BJ (cell line): ENCODE measurements at regions not wholly inside any gene's neighbourhood (a gene's known extent, or its start where the extent isn't known, plus 50 kb on each side); places are given as distances from the start of the nearest gene placed in this dataset.

ENCODE experiments used
- CTCF ChIA-PET: fragments of 350-600 bp; formaldehyde crosslinking; extraction: SDS; loops from one replicate; lab custom pipeline; 2021; ENCODE audit warnings: antibody characterized with exemption, inconsistent platforms; lab: Yijun Ruan, JAX
- POLR2A ChIA-PET: fragments of 300-600 bp; sonication (Branson Sonifier 250); formaldehyde crosslinking; extraction: SDS; loops from one replicate; lab custom pipeline; 2021; ENCODE audit warnings: antibody characterized with exemption; lab: Charles Lee
- DNase-seq: peaks from one replicate; pipeline ENCODE4 v3.0.0-alpha.2; 2011; ENCODE audit warnings: low read depth
- H3K27me3 ChIP-seq: 2 replicates; pipeline ENCODE4 v1.6.0; 2011; ENCODE audit warnings: low read length; ENCODE audit not compliant: control insufficient read depth, insufficient read depth
- H3K36me3 ChIP-seq: 2 replicates; pipeline ENCODE4 v1.5.1; 2011; ENCODE audit warnings: low read length; ENCODE audit not compliant: control insufficient read depth, insufficient read depth
- H3K4me3 ChIP-seq: 2 replicates; pipeline ENCODE4 v1.5.1; 2011; ENCODE audit warnings: low read depth, mild to moderate bottlenecking, control low read depth, low read length
- TF ChIP-seq, protein P1 (sequence below): IDR thresholded peaks from 2 replicates; pipeline ENCODE4 v1.5.1; 2011; ENCODE audit warnings: low read depth, mild to moderate bottlenecking, control low read depth, inconsistent platforms, low read length, moderate library complexity; ENCODE audit not compliant: insufficient read depth

DNA sequence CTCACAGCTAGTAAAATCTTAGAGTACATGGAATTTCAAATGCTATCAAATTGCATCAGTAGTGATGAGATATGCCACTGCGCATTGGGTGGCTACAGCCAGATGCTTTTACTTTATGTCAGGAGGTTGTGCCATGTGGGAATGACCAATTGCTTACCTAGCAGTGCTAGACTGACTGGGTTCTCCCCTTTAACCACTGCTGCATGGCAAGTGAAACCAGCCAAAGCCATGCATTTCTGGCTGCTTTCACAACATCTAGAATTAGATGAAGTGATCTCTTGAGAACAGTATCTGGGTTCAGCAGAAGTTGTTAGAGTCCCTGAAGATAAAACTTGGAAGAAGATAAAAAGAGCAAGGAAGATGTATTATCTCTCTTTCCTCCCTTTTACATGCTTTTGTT lies 1174.2 kb upstream of the CDH2 start:
- DNase-seq: no peak
- no peaks in the 10 kb centered on the region for H3K27me3 ChIP-seq
- ChIA-PET CTCF (no interaction called here), POLR2A (no interaction called here)
- H3K36me3 ChIP-seq: no peaks in the 10 kb centered on the region
- H3K4me3 ChIP-seq: no peak overlapping the region
- TF ChIP-seq, protein P1, sequence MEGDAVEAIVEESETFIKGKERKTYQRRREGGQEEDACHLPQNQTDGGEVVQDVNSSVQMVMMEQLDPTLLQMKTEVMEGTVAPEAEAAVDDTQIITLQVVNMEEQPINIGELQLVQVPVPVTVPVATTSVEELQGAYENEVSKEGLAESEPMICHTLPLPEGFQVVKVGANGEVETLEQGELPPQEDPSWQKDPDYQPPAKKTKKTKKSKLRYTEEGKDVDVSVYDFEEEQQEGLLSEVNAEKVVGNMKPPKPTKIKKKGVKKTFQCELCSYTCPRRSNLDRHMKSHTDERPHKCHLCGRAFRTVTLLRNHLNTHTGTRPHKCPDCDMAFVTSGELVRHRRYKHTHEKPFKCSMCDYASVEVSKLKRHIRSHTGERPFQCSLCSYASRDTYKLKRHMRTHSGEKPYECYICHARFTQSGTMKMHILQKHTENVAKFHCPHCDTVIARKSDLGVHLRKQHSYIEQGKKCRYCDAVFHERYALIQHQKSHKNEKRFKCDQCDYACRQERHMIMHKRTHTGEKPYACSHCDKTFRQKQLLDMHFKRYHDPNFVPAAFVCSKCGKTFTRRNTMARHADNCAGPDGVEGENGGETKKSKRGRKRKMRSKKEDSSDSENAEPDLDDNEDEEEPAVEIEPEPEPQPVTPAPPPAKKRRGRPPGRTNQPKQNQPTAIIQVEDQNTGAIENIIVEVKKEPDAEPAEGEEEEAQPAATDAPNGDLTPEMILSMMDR: no peak

DNA sequence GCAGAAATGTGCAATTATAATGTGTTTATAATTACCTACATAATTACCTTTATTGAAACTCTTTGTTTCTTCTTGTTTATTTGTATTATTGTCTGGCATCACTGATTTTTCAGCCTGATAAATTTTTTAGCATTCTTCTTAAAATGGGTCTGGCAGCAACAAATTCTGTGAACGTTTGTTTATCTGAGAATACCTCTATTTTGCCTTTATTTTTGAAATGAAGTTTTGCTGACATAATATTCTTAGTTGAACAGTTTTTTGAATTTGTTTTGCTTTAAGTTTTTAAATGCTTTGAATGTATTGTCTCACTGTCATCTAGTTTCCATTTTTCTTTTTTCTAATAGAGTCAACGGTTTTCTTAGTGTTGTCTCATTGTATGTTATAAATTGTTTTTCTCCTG lies 1152.0 kb upstream of the CDH2 start:
- TF ChIP-seq, protein P1: no peak
- POLR2A ChIA-PET: no interaction called here

DNA sequence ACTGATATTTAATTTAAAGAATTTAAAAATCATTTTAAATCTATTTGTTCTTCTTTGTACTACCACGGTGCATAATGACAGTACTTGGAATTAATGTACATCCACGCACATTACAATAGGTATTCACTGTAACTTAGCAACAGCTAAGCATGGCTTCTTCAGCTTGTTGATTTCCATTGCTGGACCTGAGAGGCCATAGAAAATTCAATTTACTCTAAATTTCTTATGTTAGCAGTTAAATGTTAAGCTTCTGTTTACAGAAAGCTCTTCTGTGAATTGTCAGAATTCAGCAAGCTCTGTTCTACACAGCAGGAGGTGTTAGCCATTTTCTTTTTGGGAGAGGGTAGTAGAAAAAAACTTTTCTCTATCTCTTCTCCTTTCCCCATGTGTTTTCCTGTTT lies 1149.3 kb upstream of the CDH2 start:
- no peak for DNase-seq
- CTCF ChIA-PET: interaction anchor here (0.6 to 0.7 kb wide), 2 partner anchors 51 to 100 kb away, joined by 3 read pairs; no protein-coding TSS in a partner anchor
- no peaks in the 10 kb centered on the region for H3K36me3 ChIP-seq
- TF ChIP-seq, protein P1: no peak
- H3K4me3 ChIP-seq: no peak overlapping the region
- H3K27me3 ChIP-seq: no peaks in the 10 kb centered on the region
- POLR2A ChIA-PET: no interaction called here

More for the DNA sequence above, 1152.0 kb upstream of the CDH2 start:
- CTCF ChIA-PET: no interaction called here
- Histone ChIP-seq H3K27me3 (no peaks in the 10 kb centered on the region), H3K36me3 (no peaks in the 10 kb centered on the region), H3K4me3 (no peak overlapping the region)
- no peak for DNase-seq

DNA sequence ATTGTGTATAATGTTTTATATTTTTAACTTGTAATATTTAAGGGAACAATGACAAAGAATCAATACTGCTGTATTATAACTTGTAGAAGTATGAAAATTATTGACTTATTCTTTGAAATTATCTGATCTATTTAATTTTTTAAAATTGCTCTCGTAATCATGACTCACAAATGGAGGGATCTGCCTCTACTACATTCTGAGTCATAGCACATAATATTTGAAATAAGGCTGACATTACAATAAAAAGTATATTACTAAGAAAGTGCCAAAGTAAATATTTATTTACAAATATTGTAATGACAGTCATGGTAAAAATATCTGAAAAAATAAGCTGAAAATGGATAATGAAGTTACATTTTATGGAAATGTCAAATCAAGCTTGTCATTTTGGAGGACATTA lies 1144.6 kb upstream of the CDH2 start:
- no peak overlapping the region for H3K4me3 ChIP-seq
- POLR2A ChIA-PET: no interaction called here
- no peaks in the 10 kb centered on the region for H3K27me3 ChIP-seq
- TF ChIP-seq, protein P1: no peak
- DNase-seq: no peak
- CTCF ChIA-PET: no interaction called here
- H3K36me3 ChIP-seq: no peaks in the 10 kb centered on the region

DNA sequence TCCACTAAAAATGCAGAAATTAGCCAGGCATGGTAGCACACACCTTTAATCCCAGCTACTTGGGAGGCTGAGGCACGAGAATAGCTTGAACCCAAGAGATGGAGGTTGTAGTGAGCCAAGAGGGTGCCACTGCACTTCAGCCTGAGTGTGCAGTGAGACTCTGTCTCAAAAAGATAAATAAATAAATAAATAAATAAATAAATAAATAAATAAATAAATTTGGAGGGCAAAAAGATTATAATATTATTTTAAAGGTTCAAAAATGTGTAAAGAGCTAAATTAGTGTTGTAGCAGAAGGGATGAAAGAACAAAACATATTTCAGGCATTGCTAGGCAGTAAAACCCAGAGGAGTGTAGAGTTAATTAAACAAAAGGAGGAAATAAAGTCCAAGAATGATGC lies 1136.4 kb upstream of the CDH2 start:
- H3K36me3 ChIP-seq: no peaks in the 10 kb centered on the region
- POLR2A ChIA-PET: no interaction called here
- CTCF ChIA-PET: interaction anchor here (0.7 to 1.1 kb wide), 2 partner anchors 17 to 53 kb away, joined by 3 read pairs; no protein-coding TSS in a partner anchor

More for the DNA sequence above, 1136.4 kb upstream of the CDH2 start:
- DNase-seq: no peak
- H3K27me3 ChIP-seq: no peaks in the 10 kb centered on the region
- no peak overlapping the region for H3K4me3 ChIP-seq
- TF ChIP-seq, protein P1: no peak
